Endothelial cell (in vitro differentiated cells): ENCODE measurements at regions not wholly inside any gene's neighbourhood (a gene's known extent, or its start where the extent isn't known, plus 50 kb on each side); places are given as distances from the start of the nearest gene placed in this dataset.

Source experiments
- DNase-seq: peaks from one replicate; pipeline ENCODE4 v3.0.0; 2021; ENCODE audit warnings: low spot score
- H3K27ac Mint-ChIP-seq: one replicate; pipeline ENCODE4 v1.8.0; 2021; ENCODE audit warnings: mixed read lengths, inconsistent platforms; ENCODE audit not compliant: unreplicated experiment
- H3K27me3 Mint-ChIP-seq: one replicate; pipeline ENCODE4 v1.8.0; 2021; ENCODE audit warnings: mild to moderate bottlenecking, moderate library complexity, mixed read lengths, inconsistent platforms; ENCODE audit not compliant: unreplicated experiment
- H3K36me3 Mint-ChIP-seq: one replicate; pipeline ENCODE4 v1.8.0; 2021; ENCODE audit warnings: mild to moderate bottlenecking, low read depth, mixed read lengths, inconsistent platforms; ENCODE audit not compliant: unreplicated experiment
- H3K4me1 Mint-ChIP-seq: one replicate; pipeline ENCODE4 v1.8.0; 2021; ENCODE audit warnings: mild to moderate bottlenecking, mixed read lengths, inconsistent platforms; ENCODE audit not compliant: unreplicated experiment
- H3K4me3 Mint-ChIP-seq: one replicate; pipeline ENCODE4 v1.8.0; 2021; ENCODE audit warnings: mild to moderate bottlenecking, mixed read lengths, inconsistent platforms; ENCODE audit not compliant: unreplicated experiment
- H3K9me3 Mint-ChIP-seq: one replicate; pipeline ENCODE4 v1.8.0; 2021; ENCODE audit warnings: mixed read lengths, inconsistent platforms; ENCODE audit not compliant: unreplicated experiment
- TF ChIP-seq, protein P1 (sequence below): fragments of 200-600 bp; sonication (generic); IDR thresholded peaks from one replicate; pipeline ENCODE4 v1.5.0; 2021; ENCODE audit warnings: antibody characterized with exemption; ENCODE audit not compliant: unreplicated experiment

DNA sequence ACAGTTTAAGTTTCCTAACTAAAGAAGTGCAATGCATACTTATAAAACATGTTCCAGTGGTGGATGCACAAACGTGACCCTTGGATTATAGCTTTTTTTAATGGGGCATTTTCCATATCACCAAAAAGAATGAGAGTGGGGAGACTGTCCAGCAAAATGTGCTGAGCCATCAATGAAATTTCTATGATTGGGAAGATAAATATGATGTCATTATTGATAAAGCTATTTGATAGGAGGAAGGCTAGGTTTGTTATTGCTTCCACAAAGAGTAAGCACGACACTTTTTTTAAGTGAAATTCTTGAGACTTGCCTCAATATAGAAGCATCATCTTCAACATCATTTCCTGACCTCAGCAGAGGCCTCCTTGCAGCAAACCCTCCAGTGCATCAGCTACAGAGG, 174.6 kb upstream of the CLEC14A start:
- no peak for DNase-seq
- Mint-ChIP-seq H3K36me3 (no peaks in the 10 kb centered on the region), H3K4me3 (no peak overlapping the region), H3K27ac (no peak overlapping the region), H3K27me3 (no peaks in the 10 kb centered on the region), H3K4me1 (no peaks in the 10 kb centered on the region), H3K9me3 (no peaks in the 10 kb centered on the region)
- TF ChIP-seq, protein P1, sequence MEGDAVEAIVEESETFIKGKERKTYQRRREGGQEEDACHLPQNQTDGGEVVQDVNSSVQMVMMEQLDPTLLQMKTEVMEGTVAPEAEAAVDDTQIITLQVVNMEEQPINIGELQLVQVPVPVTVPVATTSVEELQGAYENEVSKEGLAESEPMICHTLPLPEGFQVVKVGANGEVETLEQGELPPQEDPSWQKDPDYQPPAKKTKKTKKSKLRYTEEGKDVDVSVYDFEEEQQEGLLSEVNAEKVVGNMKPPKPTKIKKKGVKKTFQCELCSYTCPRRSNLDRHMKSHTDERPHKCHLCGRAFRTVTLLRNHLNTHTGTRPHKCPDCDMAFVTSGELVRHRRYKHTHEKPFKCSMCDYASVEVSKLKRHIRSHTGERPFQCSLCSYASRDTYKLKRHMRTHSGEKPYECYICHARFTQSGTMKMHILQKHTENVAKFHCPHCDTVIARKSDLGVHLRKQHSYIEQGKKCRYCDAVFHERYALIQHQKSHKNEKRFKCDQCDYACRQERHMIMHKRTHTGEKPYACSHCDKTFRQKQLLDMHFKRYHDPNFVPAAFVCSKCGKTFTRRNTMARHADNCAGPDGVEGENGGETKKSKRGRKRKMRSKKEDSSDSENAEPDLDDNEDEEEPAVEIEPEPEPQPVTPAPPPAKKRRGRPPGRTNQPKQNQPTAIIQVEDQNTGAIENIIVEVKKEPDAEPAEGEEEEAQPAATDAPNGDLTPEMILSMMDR, result no peak

DNA sequence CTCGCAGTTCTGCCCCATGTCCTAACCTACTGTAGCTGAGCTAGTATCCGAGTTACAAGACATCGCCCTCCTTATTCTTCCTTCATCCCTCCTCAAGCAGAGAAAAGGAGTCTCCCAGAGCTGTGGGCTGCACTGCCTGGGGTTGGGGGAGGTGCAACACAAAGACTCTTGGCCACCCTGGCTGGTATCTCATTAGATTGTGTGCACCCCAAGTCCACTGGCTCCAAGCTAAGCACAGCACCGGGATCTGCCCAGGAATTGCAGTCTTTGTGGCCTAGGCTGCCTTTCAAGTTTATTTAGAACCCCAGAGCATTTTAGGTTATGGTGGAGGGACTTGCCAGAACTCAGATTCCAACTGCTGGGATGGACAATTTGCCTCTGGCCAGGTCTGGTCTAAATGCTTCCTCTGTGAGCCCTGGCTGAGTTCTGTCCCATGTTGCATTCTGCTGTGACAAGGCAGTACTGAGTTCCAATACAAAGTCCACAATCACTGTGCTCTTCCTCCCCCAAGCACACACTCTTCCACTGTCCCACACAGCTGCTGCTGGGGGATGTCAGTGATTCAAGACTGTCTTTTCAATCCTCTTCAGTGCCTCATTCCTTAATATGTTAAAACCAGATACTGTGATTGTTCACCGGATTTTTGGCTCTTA, 169.6 kb upstream of the CLEC14A start:
- H3K4me1 Mint-ChIP-seq, result no peaks in the 10 kb centered on the region

DNA sequence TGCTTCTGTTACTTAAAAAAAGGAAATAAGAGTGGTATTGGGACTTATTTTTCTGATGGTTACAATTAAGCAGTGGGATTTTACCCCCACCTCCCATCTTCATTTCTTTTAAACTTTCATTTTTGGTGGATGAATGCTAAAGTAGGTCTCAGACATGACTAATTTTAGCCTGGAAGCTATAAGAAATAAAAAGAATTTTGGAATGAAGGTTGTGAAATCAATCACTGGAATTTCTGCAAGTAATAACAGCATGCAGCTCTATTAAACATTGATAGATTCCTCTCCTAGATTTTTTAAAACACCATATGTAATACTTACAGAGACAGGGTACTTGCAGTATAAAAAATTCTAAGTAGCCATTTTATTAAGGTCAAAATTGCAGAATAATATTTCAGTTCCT, 164.2 kb upstream of the CLEC14A start:
- Mint-ChIP-seq H3K4me3 (no peak overlapping the region), H3K36me3 (no peaks in the 10 kb centered on the region), H3K9me3 (no peaks in the 10 kb centered on the region), H3K4me1 (no peaks in the 10 kb centered on the region), H3K27me3 (peaks cover 1% of the 10 kb centered on the region), H3K27ac (no peak overlapping the region)
- TF ChIP-seq, protein P1, result no peak
- DNase-seq, result no peak

More for the DNA sequence above, 169.6 kb upstream of the CLEC14A start:
- TF ChIP-seq, protein P1, result no peak
- Mint-ChIP-seq H3K4me3 (no peak overlapping the region), H3K27me3 (no peaks in the 10 kb centered on the region), H3K27ac (no peak overlapping the region), H3K9me3 (no peaks in the 10 kb centered on the region), H3K36me3 (no peaks in the 10 kb centered on the region)
- no peak for DNase-seq

DNA sequence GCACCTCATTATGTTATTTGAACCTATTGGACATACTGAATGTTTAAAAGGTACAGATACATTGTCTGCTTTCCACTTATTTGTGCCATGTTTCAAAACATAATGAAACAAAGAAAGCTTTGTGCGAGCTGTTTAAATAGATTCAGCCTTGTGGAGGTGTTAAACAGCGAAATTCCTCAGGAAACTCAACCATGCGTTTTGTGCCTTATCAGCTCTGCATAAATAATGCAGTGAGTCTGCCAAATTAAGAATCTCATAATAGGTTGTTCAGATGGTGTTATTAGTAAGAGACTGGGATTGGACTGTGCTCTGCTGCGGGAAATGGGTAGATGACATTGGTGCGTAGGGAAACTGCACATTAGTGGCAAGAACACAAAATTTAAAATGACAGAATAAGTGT, 163.7 kb upstream of the CLEC14A start:
- Mint-ChIP-seq H3K4me3 (no peak overlapping the region), H3K4me1 (no peaks in the 10 kb centered on the region), H3K27ac (no peak overlapping the region), H3K9me3 (no peaks in the 10 kb centered on the region), H3K36me3 (no peaks in the 10 kb centered on the region), H3K27me3 (peaks cover 1% of the 10 kb centered on the region)
- TF ChIP-seq, protein P1, result no peak
- DNase-seq, result no peak

DNA sequence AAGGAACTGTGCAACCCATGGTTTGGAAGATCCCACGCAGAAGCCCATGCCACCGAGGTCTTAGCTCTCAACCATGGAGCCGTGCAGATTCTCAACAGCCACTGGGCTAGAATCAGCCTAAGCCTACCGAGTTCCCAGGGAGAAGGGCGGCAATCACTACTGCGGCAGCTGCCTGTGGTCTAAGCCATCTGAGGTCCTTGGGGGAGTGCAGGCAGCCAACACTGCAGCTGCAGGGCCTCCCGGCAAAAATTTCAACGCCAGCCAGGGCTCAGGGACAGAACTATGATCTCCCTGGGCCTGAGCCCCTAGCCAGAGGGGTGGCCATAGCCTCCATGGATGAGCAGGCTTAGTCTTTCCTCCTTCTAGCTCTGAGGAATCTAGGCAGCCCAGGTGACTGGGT, 156.8 kb upstream of the CLEC14A start:
- no peaks in the 10 kb centered on the region for H3K4me1 Mint-ChIP-seq
- H3K9me3 Mint-ChIP-seq, result no peaks in the 10 kb centered on the region
- TF ChIP-seq, protein P1, result no peak
- DNase-seq, result no peak
- no peak overlapping the region for H3K27ac Mint-ChIP-seq
- no peak overlapping the region for H3K4me3 Mint-ChIP-seq
- peaks cover 1% of the 10 kb centered on the region for H3K27me3 Mint-ChIP-seq
- H3K36me3 Mint-ChIP-seq, result no peaks in the 10 kb centered on the region
